Thoracic aorta (tissue), 2 donors: ENCODE measurements at regions not wholly inside any gene's neighbourhood (a gene's known extent, or its start where the extent isn't known, plus 50 kb on each side); places are given as distances from the start of the nearest gene placed in this dataset.

Experiments used
- ATAC-seq: fragments of 150-250 bp; one replicate; pipeline ENCODE4 v1.8.0; 2017; ENCODE audit warnings: low read depth; ENCODE audit not compliant: insufficient number of reproducible peaks, low FRiP score
- DNase-seq: peaks from one replicate; pipeline ENCODE4 v3.0.0-alpha.2; 2020; ENCODE audit warnings: low spot score
- H3K27ac ChIP-seq, 2 donors: fragments of 200-600 bp; sonication (generic); 1 replicate in 1 of 2; 2 replicates in 1 of 2; pipeline ENCODE4 v1.5.1; 2016; ENCODE audit warnings: mild to moderate bottlenecking in 2 of 2, moderate library complexity in 2 of 2
- H3K27me3 ChIP-seq: fragments of 200-600 bp; sonication (generic); replicated peaks from 2 replicates; pipeline ENCODE4 v1.6.0; 2016; ENCODE audit warnings: mild to moderate bottlenecking; ENCODE audit not compliant: insufficient read depth
- H3K36me3 ChIP-seq: fragments of 200-600 bp; sonication (generic); one replicate; pipeline ENCODE4 v1.5.1; 2016
- H3K4me1 ChIP-seq, 2 donors: fragments of 200-600 bp; sonication (generic); 1 replicate in 1 of 2; 2 replicates in 1 of 2; pipeline versions ENCODE4 v1.5.1 to v1.6.0; 2016; ENCODE audit warnings: low read depth in 2 of 2, mild to moderate bottlenecking in 1 of 2; ENCODE audit not compliant: control insufficient read depth in 1 of 2
- H3K4me3 ChIP-seq: fragments of 200-600 bp; sonication (generic); 2 replicates; pipeline ENCODE4 v1.5.1; 2016; ENCODE audit warnings: mild to moderate bottlenecking
- H3K9me3 ChIP-seq: fragments of 200-600 bp; sonication (generic); 2 replicates; pipeline ENCODE4 v1.5.1; 2016
- CTCF ChIP-seq: fragments of 200-600 bp; sonication (generic); IDR thresholded peaks from one replicate; pipeline ENCODE4 v1.5.1; 2019; ENCODE audit warnings: antibody characterized with exemption

- DNase-seq (no peak), ATAC-seq (no peak)
- no peaks in the 10 kb centered on the region for H3K4me1 ChIP-seq
- no peak overlapping the region for H3K27ac ChIP-seq
- no peak for TF ChIP-seq CTCF
- no peak overlapping the region for H3K4me3 ChIP-seq
- H3K9me3 ChIP-seq, result no peaks in the 10 kb centered on the region
- H3K27me3 ChIP-seq, result no peaks in the 10 kb centered on the region
- H3K36me3 ChIP-seq, result no peaks in the 10 kb centered on the region
These were observed 52.4 kb downstream of the ELAPOR2 start for GRCh38 chr7:87007038-87007437.

GRCh38 chr7:87004956-87005355 is 54.5 kb downstream of the ELAPOR2 start:
- Histone ChIP-seq H3K27me3 (no peaks in the 10 kb centered on the region), H3K36me3 (no peaks in the 10 kb centered on the region), H3K4me1 (peaks cover 13 to 16% of the 10 kb centered on the region in 2 donors), H3K27ac (no peak overlapping the region), H3K4me3 (no peak overlapping the region), H3K9me3 (no peaks in the 10 kb centered on the region)
- DNase-seq, result no peak
- TF ChIP-seq CTCF, result no peak
- ATAC-seq, result no peak

- ATAC-seq, result no peak
- no peak for TF ChIP-seq CTCF
- Histone ChIP-seq H3K4me3 (no peak overlapping the region), H3K27ac (no peak overlapping the region), H3K36me3 (no peaks in the 10 kb centered on the region), H3K9me3 (no peaks in the 10 kb centered on the region), H3K4me1 (peaks cover 15 to 19% of the 10 kb centered on the region in 2 donors), H3K27me3 (no peaks in the 10 kb centered on the region)
- DNase-seq, result no peak
These were observed 55.3 kb downstream of the ELAPOR2 start for GRCh38 chr7:87003872-87004798.

GRCh38 chr7:87001214-87001613 is 58.2 kb downstream of the ELAPOR2 start:
- H3K27me3 ChIP-seq, result no peaks in the 10 kb centered on the region
- DNase-seq (no peak), ATAC-seq (no peak)
- no peak for TF ChIP-seq CTCF
- H3K36me3 ChIP-seq, result no peaks in the 10 kb centered on the region
- H3K27ac ChIP-seq, result peak overlapping the region in 1 of 2 donors; percentile 44
- no peak overlapping the region for H3K4me3 ChIP-seq
- no peaks in the 10 kb centered on the region for H3K9me3 ChIP-seq
- peaks cover 15 to 19% of the 10 kb centered on the region in 2 donors for H3K4me1 ChIP-seq

GRCh38 chr7:87000344-87000743 is 59.1 kb downstream of the ELAPOR2 start:
- DNase-seq (no peak), ATAC-seq (no peak)
- TF ChIP-seq CTCF, result no peak
- Histone ChIP-seq H3K4me3 (no peak overlapping the region), H3K27ac (peak overlapping the region in 1 of 2 donors; percentile 44), H3K36me3 (no peaks in the 10 kb centered on the region), H3K27me3 (no peaks in the 10 kb centered on the region), H3K4me1 (peaks cover 15 to 19% of the 10 kb centered on the region in 2 donors), H3K9me3 (no peaks in the 10 kb centered on the region)
